Lower leg skin (tissue), 4 donors: ENCODE measurements at regions not wholly inside any gene's neighbourhood (a gene's known extent, or its start where the extent isn't known, plus 50 kb on each side); places are given as distances from the start of the nearest gene placed in this dataset.

Source experiments
- DNase-seq, 2 donors: peaks; one replicate each; pipeline ENCODE4 v3.0.0-alpha.2; 2019; ENCODE audit warnings: low spot score in 2 of 2
- H3K4me3 ChIP-seq: fragments of 200-600 bp; sonication (generic); 2 replicates; pipeline ENCODE4 v1.5.1; 2017; ENCODE audit warnings: mild to moderate bottlenecking, low read depth; ENCODE audit not compliant: poor library complexity, severe bottlenecking
- POLR2A ChIP-seq, 2 donors: fragments of 450-650 bp; IDR thresholded peaks; one replicate each; pipeline ENCODE4 v1.6.1; 2016 to 2017; ENCODE audit warnings: antibody characterized with exemption in 2 of 2, mild to moderate bottlenecking in 1 of 2, moderate library complexity in 1 of 2
- WGBS, 2 donors: methylation state at CpG; one replicate each; pipeline ENCODE4 v1.1.5; 2018; 5-methylcytosine and 5-hydroxymethylcytosine counted together
- intact Hi-C: fragments of 100-400 bp; cut with DNase I; formaldehyde crosslinking; loops from one replicate; pipeline ENCODE4 v1.15.0; 2023; ENCODE audit warnings: low total_unique reads
- TF ChIP-seq, protein P1 (sequence below), 3 donors: fragments of 450-650 bp; IDR thresholded peaks; one replicate each; pipeline ENCODE4 v1.5.1; 2016; ENCODE audit warnings: antibody characterized with exemption in 3 of 3, mild to moderate bottlenecking in 3 of 3, moderate library complexity in 2 of 3

DNA sequence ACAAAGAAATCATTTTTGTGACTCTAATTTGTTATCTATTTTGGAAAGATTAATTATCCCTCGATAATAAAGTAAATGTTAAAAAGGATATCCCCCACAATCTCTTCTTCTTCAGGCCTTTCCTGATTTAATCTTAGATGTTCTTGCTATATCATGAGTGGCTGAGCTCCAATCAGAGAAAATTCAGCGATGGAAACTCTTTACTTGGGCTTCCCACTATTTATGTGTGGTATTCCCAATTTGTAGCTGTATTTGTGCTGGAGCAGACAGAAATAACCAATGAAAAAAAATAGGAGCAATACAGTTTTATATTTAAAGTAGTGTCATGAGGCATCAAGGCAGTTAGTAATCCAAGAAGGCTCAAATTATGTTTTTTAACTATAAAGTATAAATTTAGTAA, 539.1 kb downstream of the PRKD1 start:
- DNase-seq = no peak
- WGBS, 2 donors = 79 to 84% methylated on average over 2 of the region's 2 CpGs
- no peak overlapping the region for H3K4me3 ChIP-seq
- no peak for TF ChIP-seq POLR2A (IDR thresholded peaks at IDR 0.05)
- intact Hi-C loops = no loop called here

DNA sequence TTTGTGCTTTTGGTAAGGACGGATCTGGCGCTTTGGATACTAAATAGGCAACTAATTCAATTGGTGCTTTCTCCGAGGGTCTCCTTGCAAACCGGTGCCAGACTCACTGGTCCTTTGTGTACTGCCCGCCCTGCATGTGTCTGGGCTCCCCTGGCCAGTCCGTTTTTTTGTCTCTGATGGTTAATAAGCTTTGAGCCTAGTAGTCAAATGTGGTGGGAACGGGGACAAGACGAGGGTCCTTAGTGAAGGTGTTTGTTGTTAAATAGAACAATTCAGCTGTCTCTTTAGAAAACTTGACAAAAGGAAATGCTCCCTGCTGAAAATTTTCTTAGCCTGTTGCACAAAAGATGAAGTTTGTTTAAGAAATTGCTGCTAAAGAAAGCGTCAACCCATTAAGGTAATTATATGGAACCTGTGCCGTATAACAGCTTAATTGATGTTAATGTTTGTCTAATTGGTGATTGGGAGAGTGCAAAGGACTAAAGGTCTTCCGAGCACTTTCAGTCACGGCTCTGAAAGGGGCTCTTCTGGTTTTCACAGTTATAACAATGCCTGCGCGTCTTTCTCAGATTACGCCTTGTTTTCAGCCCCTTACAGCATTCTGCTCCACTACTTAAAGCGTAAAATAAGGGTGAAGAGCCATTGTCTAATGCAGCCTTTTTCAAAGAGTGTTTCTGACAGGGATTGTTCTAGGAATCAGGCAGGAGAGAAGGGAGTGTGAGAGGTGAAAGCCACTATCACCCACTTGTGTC, 537.4 kb downstream of the PRKD1 start:
- TF ChIP-seq, protein P1, sequence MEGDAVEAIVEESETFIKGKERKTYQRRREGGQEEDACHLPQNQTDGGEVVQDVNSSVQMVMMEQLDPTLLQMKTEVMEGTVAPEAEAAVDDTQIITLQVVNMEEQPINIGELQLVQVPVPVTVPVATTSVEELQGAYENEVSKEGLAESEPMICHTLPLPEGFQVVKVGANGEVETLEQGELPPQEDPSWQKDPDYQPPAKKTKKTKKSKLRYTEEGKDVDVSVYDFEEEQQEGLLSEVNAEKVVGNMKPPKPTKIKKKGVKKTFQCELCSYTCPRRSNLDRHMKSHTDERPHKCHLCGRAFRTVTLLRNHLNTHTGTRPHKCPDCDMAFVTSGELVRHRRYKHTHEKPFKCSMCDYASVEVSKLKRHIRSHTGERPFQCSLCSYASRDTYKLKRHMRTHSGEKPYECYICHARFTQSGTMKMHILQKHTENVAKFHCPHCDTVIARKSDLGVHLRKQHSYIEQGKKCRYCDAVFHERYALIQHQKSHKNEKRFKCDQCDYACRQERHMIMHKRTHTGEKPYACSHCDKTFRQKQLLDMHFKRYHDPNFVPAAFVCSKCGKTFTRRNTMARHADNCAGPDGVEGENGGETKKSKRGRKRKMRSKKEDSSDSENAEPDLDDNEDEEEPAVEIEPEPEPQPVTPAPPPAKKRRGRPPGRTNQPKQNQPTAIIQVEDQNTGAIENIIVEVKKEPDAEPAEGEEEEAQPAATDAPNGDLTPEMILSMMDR (IDR thresholded peaks at IDR 0.05) = no peak
- TF ChIP-seq POLR2A (IDR thresholded peaks at IDR 0.05) = no peak
- no peak for DNase-seq
- 31 to 35% methylated on average over 16 of the region's 16 CpGs for WGBS, 2 donors
- H3K4me3 ChIP-seq = no peak overlapping the region
- intact Hi-C loops = loop anchor here (2.0 kb wide), 1 partner anchor 13 kb away; no protein-coding TSS in a partner anchor

DNA sequence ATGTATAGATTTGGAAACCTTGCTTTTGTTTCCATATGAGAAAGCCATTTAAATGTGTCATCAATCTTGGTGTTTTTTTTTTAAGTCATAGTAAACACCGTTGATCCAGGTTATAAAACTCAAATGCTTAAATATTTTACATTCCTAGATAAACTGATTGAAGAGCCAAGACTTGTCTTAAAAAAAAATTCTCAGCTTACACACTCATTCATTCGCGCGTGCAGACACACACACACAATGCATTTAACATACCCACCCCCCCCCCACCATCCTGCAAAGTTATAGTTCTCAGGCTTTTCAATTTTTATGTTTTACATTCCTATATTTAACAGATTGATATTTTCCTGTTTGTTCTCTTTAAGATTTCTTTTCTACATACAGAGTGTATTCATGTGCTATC, 536.4 kb downstream of the PRKD1 start:
- TF ChIP-seq, protein P1 (IDR thresholded peaks at IDR 0.05) = no peak
- no peak for TF ChIP-seq POLR2A (IDR thresholded peaks at IDR 0.05)
- DNase-seq = no peak
- H3K4me3 ChIP-seq = no peak overlapping the region
- intact Hi-C loops = loop anchor here (2.0 kb wide), 1 partner anchor 14 kb away; no protein-coding TSS in a partner anchor
- WGBS, 2 donors = 50 to 62% methylated on average over 4 of the region's 4 CpGs

DNA sequence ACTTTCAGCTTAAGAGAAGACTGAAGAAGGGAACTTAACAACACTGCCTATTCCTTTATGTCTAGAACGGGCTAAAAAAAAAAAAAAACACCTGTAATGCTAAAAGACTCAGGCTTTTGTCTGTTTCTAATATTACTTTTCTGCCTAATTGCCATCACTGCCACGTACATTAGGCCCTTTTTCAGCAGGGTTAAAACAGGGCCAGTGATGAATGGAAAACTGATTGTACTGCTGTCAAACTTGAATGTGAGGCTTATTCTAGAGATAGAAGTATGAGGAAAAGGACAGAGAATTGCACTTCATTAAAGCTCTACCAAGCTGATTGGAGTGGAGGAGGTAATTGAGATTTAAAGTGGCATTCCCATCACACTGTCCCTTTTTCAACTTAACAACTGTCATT, 535.8 kb downstream of the PRKD1 start:
- no peak overlapping the region for H3K4me3 ChIP-seq
- 49 to 57% methylated on average over 2 of the region's 2 CpGs for WGBS, 2 donors
- TF ChIP-seq, protein P1 (IDR thresholded peaks at IDR 0.05) = no peak
- no peak for TF ChIP-seq POLR2A (IDR thresholded peaks at IDR 0.05)
- intact Hi-C loops = loop anchor here (2.0 kb wide), 1 partner anchor 15 kb away; no protein-coding TSS in a partner anchor
- DNase-seq = no peak

DNA sequence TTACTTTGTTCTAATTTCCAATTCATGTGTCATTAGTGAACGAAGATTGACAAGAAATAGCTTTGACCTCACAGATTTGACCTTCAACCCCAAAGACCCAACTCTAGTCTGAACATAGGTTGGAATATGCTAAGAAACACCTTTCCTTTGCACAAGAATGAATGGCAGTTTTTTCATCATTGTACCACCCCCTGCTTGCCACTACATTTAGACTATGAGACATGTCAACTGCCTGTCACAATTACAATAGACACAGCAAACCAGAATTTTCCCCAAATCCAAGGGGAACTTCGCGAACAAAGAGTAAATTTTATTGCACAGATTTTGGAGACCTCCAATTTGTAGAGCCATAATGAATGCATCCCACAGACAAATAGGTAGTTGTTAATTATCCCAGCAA, 535.4 kb downstream of the PRKD1 start:
- H3K4me3 ChIP-seq = no peak overlapping the region
- DNase-seq = no peak
- intact Hi-C loops = no loop called here
- WGBS, 2 donors = 79 to 84% methylated on average over 3 of the region's 3 CpGs
- no peak for TF ChIP-seq POLR2A (IDR thresholded peaks at IDR 0.05)
- TF ChIP-seq, protein P1 (IDR thresholded peaks at IDR 0.05) = no peak

DNA sequence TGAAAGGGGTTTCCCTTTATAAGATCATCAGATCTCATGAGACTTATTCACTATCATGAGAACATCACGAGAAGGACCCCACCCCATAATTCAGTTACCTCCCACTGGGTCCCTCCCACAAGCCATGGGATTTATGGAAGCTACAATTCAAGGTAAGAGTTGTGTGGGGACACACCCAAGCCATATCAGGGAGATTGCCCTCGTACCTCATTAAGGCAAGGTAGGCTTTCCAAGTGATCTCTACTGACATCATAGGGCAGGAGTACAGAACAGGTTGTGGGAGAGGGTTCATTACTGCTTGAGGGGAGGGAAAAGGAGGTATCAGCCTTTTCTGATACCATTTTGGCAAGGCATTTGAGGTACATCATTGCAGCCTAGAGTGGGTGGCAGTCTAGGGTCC, 524.6 kb downstream of the PRKD1 start:
- intact Hi-C loops = no loop called here
- WGBS, 2 donors = 44 to 83% methylated on average over 2 of the region's 2 CpGs
- H3K4me3 ChIP-seq = no peak overlapping the region
- TF ChIP-seq, protein P1 (IDR thresholded peaks at IDR 0.05) = no peak
- no peak for TF ChIP-seq POLR2A (IDR thresholded peaks at IDR 0.05)
- DNase-seq = no peak
